GM19463 (cell line): ENCODE measurements at regions not wholly inside any gene's neighbourhood (a gene's known extent, or its start where the extent isn't known, plus 50 kb on each side); places are given as distances from the start of the nearest gene placed in this dataset.
A peak's percentile ranks its signal among the peaks of the same experiment; 100 is the strongest.
"Not testable (repeated sequence)": the region's sequence is repeated elsewhere in the genome, so short reads cannot be mapped to it uniquely, and the experiment has no call there.

Experiments used
- ATAC-seq: cut with Tn5 transposase; IDR thresholded peaks from one replicate; pipeline ENCODE4 v1.9.1; 2021; ENCODE audit warnings: mild to moderate bottlenecking, moderate library complexity; ENCODE audit not compliant: unreplicated experiment

GRCh38 chr1:83527987-83528386 lies 470.9 kb downstream of the TTLL7 start:
- ATAC-seq = no peak

GRCh38 chr1:83520797-83521196 lies 478.1 kb downstream of the TTLL7 start:
- no peak for ATAC-seq

DNA sequence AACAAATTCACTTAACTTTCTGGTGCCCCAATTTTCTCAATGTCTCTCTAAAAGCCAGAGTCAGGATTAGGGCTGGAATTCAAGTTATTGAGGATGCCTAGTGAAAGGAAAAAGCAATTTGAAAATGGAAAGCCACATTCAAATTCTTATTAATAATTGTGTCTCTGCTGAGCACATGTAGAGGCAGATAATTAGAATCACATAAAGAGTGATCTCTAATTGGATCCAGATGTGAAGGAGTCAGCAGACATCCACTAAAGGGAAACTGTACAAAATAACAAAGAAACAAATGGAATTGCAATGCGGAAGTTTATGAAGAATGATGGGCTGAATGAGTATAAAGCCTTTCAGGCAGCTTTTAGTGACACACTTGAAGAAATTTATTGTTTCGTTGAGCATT lies 482.6 kb downstream of the TTLL7 start:
- no peak for ATAC-seq

GRCh38 chr1:83515578-83516154 lies 483.3 kb downstream of the TTLL7 start:
- ATAC-seq = no peak

DNA sequence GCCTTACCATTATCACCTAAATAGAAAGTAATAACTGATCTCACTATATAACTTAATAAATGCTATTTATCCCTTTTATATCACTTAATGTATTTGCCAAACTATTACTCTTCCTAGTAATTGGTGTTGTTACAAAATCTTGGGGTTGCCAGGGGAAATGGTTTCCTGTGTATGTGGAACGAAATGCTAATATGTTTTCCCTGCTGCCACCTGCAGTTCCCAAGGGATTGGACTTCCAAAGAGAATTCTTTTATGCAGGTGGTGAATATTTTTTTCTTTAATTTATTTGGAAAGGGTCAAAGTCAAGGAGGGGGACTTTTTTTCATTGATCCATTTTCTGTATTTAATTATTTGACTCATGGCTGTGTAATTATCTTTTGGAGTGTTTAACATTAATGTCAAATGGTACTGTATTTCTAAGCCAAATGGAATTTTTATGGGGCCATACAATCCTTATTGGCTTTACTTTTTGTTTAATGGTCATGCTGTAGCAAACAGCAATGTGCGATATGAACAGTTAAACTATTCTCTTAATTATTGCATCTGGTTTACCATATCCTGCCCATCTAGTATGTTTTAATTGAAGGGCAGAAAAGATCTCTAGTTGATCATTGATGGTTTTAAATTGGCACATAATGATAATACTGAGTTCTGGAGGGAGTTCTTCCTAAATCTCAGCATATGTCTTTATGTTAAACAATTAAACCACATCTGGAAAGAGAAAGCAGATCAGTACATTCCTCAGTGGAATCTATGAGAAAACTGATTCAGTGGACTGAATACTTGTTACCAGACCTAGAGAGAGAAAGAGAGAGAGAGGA lies 486.3 kb downstream of the TTLL7 start:
- ATAC-seq = no peak

- ATAC-seq = no peak
These were observed 487.7 kb downstream of the TTLL7 start for GRCh38 chr1:83511146-83511726.

DNA sequence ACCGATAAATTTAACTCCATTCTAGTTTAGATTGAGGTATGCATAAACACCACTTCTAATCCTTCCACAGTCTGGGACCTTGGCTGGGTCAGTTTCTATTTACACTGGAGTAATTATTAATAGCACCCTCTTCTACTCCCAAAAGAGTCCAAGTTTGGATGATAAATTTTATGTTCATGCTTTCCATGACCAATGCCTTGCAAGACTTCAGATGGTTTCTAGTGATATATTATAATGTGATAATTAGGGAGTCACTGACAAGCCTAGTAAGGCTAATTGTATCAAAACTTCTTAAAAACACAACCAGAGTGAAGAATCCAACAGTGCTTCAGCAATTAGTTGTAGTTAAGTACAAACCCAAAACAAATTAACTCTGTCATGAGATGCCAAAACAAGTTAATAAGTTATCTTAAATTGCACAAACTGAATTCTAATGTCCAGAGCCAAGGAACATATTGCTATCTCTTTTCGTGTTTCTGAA lies 489.6 kb downstream of the TTLL7 start:
- no peak for ATAC-seq

GRCh38 chr1:83508485-83509151 lies 490.3 kb downstream of the TTLL7 start:
- peak; percentile 98 for ATAC-seq

DNA sequence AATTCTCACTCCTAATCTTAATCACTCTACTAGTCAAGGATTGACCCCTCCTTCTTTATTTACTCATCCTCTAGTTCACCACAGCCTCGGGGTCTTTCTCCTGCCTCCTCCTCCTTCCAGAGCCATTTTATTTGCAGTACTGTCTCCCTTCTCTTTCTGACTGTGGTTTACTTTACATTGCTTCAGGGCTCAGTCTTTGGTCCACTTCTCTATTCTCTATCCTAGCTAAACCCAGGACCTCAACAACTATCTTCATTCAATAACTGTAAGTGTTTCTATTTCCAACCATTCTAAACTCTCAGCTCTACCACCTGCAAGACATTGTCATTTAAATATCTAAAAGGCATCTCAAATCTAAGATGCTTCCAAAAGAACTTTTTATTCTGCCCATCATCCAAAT lies 493.8 kb downstream of the TTLL7 start:
- ATAC-seq = no peak

DNA sequence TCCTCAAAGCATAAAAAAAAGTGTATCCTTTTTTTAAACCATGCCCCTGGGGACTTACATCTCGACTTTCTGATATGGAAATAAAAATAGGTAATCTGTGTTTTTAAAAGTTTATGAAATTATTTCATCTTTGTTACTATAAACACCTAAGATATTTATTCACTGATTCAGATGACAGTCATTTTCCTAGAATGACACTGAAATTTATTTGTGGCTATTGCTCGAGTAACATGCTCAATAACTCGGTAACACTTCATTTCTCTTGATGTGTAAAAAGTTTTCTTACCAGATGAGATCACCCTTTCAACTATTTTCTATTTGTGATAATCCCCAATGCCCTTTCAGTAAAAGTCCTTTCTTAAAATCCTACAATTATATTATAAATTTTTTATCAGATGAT lies 495.8 kb downstream of the TTLL7 start:
- no peak for ATAC-seq

GRCh38 chr1:83500987-83501591 lies 497.8 kb downstream of the TTLL7 start:
- ATAC-seq = peak; percentile 92

GRCh38 chr1:83500531-83500930 lies 498.4 kb downstream of the TTLL7 start:
- no peak for ATAC-seq

- peak; percentile 39 for ATAC-seq
These were observed 498.9 kb downstream of the TTLL7 start for GRCh38 chr1:83499998-83500397.

DNA sequence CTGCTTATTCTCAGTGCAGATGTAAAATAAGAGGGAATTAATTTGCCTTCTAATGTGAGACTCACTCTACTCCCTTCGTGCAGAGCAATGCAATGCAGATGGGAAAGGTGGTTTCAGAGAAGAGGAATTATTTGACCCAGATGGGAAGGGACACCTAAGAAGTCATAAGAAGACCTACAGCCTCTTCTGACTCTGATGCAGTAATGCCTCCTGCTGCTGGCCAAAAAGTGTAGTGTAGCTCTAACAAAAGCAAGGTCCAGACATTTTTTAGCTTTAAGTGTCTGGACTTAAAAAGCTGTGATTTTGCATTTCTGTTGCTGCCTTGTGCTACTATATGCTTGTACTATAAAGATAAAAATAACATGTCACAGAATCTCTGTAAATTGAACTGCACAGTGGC lies 501.4 kb downstream of the TTLL7 start:
- no peak for ATAC-seq

DNA sequence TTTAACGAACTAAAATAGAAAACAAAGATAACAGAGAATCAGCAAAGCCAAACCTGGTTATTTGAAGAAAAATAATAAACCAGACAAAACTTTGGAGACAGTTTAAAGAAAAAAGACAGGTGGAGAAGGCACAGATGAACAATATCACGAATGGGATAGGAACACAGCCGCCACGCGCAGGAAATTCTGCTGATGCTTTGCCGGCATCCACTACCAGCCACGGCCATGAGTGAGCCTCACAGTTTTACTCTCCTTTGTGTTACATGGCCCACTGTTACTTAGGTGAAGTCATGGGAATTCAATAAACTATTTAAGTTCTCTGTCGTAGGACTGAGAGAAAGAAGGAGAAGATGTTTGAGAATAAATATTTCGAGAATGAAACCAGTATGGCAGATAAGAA lies 503.4 kb downstream of the TTLL7 start:
- no peak for ATAC-seq

- no peak for ATAC-seq
These were observed 505.3 kb downstream of the TTLL7 start for GRCh38 chr1:83493633-83494032.

GRCh38 chr1:83491930-83492329 lies 507.0 kb downstream of the TTLL7 start:
- ATAC-seq = no peak

DNA sequence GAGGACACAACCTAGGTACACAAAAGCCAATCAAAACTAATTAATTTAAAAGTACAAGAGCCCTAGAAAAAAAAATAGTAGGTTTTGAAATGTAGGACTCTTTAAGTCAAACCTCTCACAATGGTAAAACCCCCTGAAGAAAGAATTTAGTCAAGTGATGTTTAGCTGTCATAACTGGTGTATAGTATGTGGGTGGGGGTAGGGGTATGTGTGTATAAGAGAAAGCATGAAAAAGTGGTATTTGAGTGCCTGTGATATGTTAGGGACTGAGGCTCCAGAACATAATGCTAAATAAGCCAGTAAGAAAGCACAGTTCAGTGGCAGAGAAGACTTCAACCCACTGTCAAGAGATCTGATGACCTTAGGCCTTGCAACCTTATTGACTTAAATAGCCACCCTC lies 507.9 kb downstream of the TTLL7 start:
- ATAC-seq = no peak

DNA sequence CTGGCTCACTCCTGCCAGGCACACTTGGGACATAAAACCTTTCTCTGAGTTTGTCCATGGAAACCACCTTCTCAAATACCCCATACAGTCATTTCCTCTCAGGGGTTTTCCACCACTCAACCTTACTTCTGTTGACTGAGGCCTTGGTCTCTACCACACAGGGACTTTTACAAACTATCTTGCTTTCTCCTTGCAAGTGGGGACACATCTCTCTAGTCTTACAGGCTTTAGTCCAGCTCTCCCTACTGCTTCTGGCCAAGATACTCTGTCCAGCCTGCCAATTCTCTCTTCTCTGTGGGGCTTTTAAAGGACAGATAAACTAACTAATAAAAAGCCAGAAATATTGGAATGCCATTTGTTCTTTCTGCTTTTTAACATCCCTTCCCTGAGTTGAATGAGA lies 510.8 kb downstream of the TTLL7 start:
- peak; percentile 88 for ATAC-seq

DNA sequence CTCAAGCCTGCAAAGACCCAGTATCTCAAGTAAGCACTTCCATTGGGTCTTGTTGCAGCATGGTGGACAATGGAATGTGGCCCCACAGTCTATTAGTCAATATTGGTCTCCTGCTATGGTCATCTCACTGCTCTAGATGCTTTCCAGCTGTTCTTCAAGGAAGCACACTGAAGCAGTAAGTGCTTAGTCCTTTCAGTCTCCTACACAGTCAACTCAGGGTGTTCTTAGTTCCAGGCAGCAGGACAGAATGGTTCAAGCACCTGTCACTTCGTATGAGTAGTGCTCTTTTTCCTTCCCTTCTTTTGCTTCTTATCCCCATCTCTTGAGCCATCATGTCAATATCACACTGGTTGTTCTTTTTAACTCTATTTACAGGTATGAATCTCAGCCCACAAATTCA lies 511.5 kb downstream of the TTLL7 start:
- peak; percentile 37 for ATAC-seq

GRCh38 chr1:83485314-83486019 lies 513.5 kb downstream of the TTLL7 start:
- not testable (repeated sequence) for ATAC-seq
